Stimulated activated CD4-positive, alpha-beta T cell treated with anti-CD3 and anti-CD28 coated beads, Interleukin-1b, Interleukin-23, amount 100 ng/mL, for 48 hours (primary cell): ENCODE measurements at regions not wholly inside any gene's neighbourhood (a gene's known extent, or its start where the extent isn't known, plus 50 kb on each side); places are given as distances from the start of the nearest gene placed in this dataset.

ENCODE experiments used
- DNase-seq: peaks from one replicate; pipeline ENCODE4 v3.0.0-alpha.2; 2020

DNA sequence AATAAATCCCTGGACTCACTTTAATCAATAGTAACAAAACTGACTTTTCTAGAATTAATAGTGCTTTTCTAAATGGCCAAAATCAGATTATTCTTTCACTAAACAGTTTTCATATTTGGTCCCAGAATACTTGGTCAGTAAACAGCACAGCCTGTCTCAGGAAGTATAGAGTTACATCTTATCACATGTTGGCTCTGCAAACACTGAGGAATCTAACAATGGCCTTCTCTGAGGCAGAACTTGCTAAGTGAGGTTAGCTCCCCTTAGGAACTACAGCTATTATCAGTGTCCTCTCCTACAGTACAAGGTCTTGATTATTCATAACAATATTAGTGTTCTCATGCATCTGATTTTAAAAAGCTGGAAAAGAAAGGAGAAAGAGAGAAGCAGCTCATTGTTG, 1622.8 kb downstream of the HACE1 start:
- no peak for DNase-seq

DNA sequence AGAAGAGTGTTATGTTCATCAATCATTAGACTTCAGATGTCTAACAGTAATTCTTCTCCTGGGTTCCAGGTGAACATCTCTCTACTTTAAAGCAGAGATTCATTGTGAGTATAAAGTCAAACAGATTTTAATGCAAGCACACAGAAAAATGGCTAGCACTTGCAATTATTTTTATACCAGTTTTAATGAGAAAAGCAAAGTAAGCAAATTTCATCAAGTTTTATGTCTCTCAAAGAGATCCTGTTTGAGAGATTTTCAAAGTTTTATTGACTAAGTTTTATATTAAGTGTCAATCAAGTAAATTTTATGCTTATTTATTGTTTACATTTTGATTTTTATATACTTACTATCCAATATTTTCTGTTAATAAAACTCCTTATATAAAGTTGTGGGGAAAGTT, 1628.5 kb downstream of the HACE1 start:
- DNase-seq = no peak

DNA sequence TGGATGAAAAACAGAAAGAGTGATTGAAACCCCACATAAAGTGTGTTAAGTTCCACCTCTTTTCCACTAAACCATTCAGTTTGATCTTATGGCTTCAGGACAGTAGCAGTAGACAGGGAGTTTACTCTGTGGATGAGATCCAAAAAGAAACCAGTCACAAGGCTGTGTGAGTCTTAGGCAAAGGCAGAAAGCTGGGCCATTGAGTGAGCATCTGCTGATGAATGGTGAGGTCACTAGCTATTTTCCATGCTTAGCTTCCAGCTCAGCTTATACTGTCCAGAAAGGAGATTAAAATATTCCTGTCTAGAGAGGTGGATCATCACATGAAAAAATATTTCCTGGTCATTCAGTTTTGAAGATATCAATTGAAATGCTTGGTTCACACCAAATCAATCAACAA, 1643.9 kb downstream of the HACE1 start:
- DNase-seq = no peak

DNA sequence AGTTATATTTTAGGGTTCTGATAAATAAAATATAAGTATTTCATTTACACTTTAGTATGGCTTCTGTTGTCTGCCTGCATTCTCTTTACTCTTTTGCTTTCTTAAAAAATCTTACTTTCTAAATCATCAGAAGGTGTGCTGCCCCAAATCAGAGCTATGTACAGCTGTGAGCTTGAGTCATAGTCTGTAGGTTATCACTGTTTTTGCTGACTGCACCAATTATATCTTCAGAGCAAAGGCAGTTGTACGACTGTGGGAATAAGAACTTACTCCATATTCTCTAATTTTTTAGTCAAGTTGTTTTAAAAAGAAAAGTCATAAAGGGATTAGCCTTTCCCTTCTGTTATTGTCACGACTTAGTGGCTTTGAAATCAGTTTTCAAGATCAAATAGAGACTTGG, 1649.0 kb downstream of the HACE1 start:
- DNase-seq = no peak

DNA sequence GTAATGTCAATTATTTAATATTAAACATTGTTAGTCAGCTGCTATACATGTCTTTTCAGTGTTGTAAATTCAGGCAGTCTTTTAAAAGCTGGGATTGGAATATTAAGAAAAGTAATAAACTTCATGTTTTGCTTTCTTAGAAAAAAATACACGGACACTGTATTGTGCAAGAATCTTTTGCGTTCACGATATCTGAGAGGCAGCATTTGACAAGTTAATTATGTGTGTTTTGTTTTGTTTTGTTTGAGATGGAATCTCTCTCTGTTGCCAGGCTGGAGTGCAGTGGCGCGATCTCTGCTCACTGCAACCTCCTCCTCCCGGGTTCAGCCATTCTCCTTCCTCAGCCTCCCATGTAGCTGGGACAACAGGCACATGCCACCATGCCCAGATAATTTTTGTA, 1661.3 kb downstream of the HACE1 start:
- DNase-seq = no peak

DNA sequence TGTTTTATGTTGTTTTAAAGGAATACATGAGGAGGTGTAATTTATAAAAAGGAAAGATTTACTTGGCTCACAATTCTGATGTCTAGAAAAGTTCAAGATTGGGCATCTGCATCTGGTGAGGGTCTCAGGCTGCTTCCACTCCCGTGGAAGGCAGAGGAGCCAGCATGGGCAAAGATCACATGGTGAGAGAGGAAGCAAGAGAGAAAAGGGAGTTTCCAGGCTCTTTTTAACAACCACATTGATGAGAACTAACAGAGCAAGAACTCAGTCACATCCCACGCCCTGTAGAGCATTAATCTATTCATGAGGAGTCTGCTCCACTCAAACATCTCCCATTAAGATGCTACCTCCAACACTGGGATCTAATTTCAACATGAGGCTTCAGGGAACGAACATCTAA, 1666.3 kb downstream of the HACE1 start:
- no peak for DNase-seq

DNA sequence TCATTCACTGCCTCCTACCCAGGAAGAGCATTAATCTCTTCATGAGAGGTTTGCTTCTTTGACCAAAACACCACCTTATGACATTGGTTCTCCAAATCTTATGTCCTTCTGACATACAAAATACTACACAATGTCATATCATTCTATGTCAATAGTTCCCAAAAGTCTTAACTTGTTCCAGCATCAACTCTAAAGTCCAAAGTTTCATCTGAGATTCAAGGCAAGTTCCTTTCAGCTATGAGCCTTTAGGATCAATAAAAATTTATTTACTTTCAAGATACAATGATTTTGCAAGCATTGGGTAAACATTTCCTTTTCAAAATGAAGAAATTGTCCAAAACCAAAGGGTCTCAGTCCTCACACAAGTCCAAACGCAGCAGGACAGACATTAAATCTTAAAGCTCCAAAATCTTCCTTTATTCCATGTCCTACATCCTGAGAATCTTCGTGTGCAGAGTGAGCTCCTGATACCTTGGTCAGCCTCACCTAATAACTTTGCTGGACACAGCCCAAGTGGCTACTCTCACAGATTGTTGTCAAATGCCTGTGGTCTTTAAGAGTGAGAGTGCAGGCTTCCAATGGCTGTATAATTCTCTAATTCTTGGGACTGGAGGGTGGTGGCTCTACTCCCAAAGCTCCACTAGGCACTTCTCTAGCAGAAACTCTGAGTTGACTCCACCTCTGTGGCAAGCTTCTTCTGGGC, 1668.2 kb downstream of the HACE1 start:
- DNase-seq = no peak

DNA sequence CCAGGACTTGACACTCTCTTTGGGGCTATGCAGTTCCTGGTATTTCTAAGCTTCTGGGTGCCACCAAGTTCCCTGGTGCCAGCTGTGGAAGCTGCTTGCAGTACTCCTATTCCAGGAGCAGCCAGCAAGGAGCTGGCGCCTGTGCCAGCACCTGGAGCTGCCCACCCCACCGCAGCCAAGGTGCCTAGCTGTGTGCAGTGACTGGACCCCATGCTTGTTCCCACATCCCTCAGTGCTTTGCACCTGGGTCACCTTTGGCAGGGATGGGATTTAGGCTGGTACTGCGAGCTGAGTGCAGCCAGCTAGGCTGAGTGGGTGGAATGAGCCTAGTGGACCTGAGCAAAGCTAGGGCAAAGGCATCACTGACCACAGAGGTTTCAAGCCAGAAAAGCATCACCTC, 1674.9 kb downstream of the HACE1 start:
- no peak for DNase-seq

DNA sequence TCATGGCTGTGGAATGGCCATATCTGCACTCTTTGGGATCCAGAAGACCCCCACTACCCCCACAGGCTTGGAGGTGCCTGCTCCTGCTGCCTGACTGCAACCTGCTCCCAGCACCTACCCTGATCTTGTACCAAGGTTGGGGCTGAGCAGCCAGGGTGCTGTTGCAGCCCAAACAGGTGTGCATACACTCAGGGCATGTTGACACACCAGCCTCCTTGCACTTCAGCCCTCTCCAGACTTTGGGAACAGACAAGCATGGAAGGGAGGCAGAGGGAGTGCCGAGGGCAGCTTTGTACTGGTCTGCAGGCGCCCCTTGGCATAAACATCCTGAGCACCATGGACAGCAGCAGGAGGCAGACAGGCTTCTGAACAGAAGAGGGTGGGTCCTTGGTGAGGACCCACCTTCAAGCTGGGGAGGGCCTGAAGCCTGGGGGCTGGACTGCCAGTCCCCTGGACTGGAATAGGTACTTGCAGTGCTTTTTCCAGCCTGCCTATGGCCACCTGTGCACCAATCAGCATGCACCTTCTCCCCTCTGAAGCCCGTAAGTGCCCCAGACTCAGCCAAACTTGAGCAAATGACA, 1675.8 kb downstream of the HACE1 start:
- no peak for DNase-seq

DNA sequence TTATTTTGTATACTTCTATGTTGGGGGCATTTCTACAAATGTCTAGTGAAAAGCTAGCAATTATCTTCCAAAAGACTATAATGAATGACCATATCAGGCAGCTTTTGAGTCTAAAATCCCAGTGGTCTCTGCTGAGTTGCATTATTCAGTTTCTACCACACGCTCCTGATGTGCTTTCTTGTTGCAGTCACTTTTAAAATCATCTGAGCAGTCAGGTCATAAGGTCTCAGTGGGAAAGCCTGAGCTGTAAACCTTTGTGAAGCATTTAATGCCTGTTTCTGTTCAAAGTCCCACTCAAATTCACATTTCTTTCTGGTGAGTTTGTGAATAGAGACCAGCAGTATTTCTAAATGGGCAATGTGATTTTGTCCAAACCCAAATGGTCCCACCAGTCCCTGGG, 1681.5 kb downstream of the HACE1 start:
- DNase-seq = no peak

DNA sequence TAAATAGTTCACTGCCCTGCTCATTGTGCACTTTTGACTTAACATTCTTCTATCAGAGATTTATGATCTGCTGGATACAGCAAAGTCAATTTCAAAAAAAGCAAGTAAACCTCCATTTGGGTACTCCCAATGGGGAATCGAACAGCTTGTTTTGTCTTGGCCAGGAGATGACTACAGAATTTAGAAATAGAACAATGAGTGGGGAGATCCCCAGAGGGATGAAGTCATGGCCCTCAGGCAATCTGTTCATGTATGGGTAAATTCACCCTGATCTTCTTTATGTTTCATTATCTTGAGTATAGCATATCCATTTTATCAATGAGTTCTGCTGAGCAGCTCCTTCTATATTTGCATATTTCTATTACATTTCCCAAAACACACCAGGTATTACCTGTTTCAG, 1681.9 kb downstream of the HACE1 start:
- DNase-seq = no peak

DNA sequence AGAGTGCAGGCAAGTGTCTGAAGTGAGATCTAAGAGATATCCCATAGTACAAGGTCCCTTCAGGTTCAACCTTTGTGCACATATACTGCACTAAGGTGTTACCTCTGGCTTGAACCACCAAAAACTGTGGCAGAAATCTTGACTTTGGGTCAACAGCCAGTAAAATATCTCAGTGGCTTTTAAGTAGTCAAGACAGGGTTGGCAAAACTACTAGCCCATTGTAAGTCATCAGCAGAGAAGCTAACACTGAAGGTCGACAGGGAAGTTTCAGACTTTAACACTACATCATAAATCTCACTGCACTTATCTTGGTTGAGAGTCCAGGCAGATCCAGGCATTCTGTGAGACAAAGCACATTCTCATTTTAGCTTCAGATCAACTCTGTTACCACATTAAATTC, 1684.7 kb downstream of the HACE1 start:
- DNase-seq = no peak

DNA sequence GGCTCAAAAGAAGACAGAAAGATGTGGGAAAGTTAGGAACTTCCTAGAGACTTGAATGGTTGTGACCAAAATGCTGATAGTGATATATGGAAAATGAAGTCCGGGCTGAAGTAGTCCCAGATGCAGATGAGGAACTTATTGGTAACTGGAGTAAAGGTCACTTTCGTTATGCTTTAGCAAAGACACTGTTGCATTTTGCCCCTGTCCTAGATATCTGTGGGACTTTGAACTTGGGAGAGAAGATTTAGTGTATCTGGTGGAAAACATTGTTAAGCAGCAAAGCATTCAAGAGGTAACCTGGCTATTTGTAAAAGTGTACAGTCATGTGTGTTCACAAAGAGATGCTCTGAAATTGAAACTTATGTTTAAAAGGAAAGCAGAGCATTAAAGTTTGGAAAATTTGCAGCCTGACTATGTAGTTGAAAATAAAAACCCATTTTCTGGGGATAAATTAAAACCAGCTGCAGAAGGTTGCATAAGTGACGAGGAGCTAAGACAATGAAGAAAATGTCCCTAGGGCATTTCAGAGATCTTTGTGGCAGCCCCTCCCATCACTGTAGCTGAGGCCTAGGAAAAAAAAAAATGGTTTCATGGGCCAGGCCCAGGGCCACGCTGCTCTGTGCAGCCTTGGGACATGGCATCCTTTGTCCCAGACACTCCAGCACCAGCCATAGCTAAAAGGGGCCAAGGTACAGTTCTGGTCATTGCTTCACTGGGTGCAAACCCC, 1692.2 kb downstream of the HACE1 start:
- DNase-seq = no peak

DNA sequence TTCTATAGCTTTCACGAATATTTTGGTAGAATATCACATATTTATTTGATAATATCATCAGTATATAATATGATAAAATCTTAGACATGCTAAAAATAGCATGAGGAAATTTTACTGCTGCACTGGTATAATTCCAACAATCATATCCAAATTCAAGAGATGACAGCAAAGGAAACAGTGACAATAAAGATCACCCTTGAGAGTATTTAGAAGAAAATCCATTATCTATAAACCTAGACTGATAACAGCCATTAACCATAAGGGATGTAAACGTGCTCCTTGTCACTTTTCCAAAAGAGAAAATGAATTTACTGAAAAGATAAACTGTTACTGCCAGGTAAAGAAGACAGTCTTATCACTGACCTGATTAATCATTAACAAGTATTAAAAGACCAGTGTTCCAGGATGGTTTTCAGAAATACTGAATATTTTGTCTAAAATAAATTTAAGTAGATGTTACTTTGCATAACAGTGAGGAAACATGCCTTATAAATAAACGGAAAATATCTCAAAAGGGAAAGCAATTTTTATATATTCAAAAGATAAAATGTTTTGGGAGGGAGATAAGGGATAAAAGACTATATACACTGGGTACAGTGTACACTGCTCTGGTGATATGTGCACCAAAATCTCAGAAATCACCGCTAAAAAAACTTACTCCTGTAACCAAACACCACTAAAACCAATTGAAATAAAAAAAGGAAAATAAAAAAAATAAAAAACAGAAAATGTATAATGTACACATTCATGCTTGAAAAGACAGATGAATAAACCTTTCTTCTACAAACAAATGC, 1704.7 kb downstream of the HACE1 start:
- DNase-seq = no peak

DNA sequence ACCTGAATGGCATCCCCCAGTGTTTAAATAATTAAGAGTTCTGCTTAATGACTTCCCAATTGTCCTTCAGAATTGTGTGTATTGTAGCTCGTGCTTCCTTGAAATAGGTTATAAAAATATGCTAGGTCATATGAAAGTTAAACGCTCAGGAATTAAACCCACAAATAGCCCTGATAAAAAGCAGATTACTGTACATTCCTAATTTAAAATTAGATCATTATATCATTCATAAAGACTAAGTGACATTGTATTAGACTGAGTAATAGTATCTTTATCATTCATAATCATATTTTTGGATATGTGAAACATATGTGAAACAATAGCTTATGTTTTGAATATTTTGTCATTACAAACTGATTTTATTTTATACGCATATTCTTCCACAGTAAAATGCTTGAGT, 1706.7 kb downstream of the HACE1 start:
- DNase-seq = no peak

DNA sequence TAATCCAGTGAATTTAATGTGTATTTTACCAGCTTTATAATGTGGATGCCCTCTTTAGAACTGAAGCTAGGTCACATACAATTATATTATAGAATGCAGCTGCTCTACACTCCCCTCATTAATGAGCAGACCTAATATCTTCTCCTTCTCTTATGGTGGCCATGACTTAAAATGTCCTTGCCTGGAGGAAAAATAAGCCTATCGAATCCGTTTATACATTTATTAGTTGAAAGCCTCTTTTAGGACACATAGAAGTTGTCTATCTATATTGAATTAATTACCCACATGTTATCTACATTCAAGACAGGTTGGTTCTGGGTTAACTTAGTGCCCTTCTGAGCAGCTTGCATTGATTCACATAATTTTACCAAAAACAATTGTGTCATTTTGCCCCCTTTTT, 1716.8 kb downstream of the HACE1 start:
- DNase-seq = no peak

DNA sequence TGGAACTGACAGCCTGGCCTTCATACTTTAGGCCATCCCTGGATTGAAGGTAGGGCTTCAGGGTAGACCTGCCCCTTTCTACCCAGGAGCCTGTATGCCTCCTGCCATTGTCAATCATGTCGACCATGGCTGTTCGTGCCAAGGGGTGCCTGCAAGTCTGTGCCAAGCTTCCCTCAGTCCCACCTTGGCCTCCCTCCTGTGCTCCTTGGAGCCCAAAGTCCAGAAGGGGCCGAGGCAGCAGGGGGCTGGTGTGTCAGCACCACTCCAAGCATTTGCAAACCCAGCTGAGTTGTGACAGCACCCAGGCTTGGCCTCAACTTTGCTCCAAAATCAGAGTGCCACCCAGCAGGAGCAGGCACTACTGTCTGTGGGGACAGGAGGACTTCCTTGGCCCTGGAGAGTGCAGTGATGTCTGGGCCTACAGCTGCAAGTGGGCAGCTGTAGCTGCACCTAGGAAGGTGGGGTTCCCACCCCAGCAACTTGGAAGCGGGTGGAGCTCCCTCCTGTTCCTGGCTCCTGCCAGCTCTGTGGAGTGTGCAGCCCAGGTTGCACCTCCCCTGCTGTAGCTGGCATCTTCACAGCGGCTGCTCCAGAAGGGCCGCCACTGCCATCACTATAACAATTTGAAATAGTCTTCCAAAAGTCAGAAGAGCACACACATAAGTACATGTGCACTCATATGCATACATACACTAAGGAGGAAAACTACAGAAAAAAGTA, 1719.3 kb downstream of the HACE1 start:
- DNase-seq = no peak

DNA sequence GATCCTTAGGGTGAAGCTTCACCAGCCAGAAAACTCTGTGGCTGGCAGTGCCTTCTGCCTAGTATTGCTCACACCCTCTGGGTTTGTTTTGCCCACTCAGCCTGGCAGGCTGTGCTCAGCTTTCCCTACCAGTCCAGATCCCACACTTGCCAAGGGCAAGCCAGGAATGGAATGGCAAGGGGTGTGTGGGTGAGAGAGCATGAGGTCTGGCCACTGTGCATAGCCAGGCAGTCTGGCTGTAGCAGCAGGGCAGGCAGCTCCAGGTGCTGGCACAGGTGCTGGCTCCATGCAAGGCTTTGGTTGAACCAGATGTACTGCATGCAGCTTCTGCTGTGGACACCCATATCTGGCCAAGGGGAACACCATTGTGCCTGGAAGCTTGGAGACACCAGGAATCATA, 1720.3 kb downstream of the HACE1 start:
- DNase-seq = no peak

DNA sequence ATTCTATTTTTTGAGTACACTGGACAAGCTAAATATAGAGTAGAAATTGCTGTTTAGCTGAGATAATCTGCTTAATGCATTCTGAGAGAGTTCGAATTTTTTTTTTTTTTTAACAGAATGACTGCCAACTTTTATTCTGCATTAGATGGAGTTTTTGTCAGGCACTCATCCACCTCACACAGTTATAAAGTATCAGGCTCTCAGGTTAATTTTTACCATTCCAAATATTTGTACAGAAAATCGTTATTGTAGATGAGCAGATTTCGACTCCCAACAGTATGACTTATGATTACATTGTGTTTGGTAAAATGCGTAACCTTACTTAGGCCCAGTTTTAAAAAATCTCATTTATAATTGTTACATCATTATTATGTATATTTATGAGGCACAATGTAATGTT, 1731.0 kb downstream of the GRIK2 start:
- no peak for DNase-seq

DNA sequence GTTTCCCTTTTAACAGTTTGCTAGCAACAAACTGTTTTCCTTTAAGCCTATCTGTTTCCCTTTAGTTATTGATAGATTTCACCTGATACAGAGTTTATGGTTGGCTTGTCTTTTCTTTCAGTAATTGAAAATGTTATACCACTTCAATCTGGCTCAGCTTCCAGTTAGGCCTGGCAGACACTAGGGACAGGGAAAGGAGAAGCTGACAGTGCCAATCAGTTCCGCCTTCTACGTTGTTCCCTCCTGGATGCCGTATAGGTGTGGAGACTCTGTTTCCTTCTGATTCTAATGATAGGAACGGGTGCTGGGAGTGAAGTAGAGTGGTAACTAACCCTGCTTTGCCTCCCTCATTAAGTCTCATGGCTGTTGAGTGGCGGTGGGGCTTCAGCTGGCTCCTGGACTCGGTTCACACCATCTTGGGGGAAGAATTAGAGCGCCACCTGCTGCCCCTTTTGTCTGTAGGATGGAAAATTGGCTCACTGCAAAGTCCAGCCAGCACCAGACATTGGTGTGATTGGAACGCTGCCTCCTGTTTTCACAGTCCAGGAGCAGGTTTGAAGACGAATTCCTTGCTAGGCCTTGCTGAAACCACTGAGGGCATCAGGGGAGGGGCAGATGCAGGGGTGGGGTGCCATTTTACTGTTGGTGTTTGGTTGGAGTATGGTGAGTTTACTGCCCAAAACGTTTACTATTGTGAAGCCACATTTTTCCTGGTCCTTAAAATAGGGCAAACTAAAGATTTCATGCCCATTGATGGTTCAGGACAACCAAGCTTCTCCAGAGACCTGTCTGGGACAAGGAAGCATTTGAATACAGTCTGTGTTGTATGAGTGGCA, 1729.5 kb downstream of the GRIK2 start:
- no peak for DNase-seq

DNA sequence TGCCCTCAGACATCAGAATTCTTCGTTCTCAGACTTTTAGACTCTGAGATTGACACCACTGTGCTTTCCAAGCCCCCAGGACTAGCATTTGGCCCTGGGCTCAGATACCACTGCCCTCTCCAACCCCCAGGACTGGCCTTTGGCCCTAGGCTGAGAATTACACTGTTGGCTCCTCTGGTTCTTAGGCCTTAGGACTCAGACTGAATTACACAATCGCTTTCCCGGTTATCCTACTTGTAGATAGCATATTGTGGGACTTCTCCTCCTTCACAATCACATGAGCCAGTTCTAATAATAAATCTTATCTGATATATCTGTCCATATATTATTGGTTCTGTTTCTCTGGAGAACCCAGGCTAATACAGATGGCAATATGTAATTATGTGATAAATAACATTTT, 1725.5 kb downstream of the GRIK2 start:
- DNase-seq = no peak

DNA sequence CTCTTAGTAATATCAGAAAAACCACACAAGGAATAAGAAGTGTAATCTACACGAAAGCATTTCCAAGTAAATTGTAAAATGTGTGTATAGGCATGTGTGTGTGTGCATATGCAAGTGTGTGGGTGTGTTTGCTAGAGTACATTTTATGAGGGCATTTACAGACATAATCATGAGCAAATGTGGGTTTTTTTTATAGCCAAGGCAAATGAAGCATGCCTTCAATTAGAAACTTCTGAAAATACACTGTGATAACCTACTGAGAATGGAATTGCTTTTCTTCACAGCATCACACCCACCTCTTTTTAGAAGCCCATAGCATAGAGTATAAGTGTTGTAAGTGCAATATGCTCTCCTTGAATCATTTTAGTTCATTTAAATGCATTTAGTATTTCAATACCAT, 1721.1 kb downstream of the GRIK2 start:
- DNase-seq = no peak
